HG02943 (cell line): ENCODE measurements at regions not wholly inside any gene's neighbourhood (a gene's known extent, or its start where the extent isn't known, plus 50 kb on each side); places are given as distances from the start of the nearest gene placed in this dataset.

Source experiments
- ATAC-seq: cut with Tn5 transposase; IDR thresholded peaks from one replicate; pipeline ENCODE4 v1.9.1; 2021; ENCODE audit warnings: mild to moderate bottlenecking, low read depth, moderate library complexity; ENCODE audit not compliant: unreplicated experiment

- no peak for ATAC-seq
Observed at GRCh38 chr11:127226380-127226779, 225.8 kb upstream of the KIRREL3 start.

- no peak for ATAC-seq
Observed at GRCh38 chr11:127225619-127226018, 225.0 kb upstream of the KIRREL3 start.

- ATAC-seq: no peak
Observed at GRCh38 chr11:127224276-127224675, 223.7 kb upstream of the KIRREL3 start.

- no peak for ATAC-seq
Observed at GRCh38 chr11:127223633-127224032, 223.1 kb upstream of the KIRREL3 start.

- ATAC-seq: no peak
Observed at GRCh38 chr11:127223026-127223425, 222.5 kb upstream of the KIRREL3 start.

- no peak for ATAC-seq
Observed at GRCh38 chr11:127219704-127220103, 219.1 kb upstream of the KIRREL3 start.

GRCh38 chr11:127218275-127218608 is 217.7 kb upstream of the KIRREL3 start:
- ATAC-seq: no peak

GRCh38 chr11:127217452-127218274 is 217.1 kb upstream of the KIRREL3 start:
- ATAC-seq: no peak

- ATAC-seq: no peak
Observed at GRCh38 chr11:127205688-127206217, 205.2 kb upstream of the KIRREL3 start.

GRCh38 chr11:127203490-127203889 is 202.9 kb upstream of the KIRREL3 start:
- no peak for ATAC-seq

GRCh38 chr11:127202105-127202504 is 201.5 kb upstream of the KIRREL3 start:
- no peak for ATAC-seq

GRCh38 chr11:127199306-127199801 is 198.8 kb upstream of the KIRREL3 start:
- ATAC-seq: no peak

- ATAC-seq: no peak
Observed at GRCh38 chr11:127195501-127196120, 195.0 kb upstream of the KIRREL3 start.

GRCh38 chr11:127194521-127194920 is 194.0 kb upstream of the KIRREL3 start:
- no peak for ATAC-seq

- no peak for ATAC-seq
Observed at GRCh38 chr11:127193950-127194349, 193.4 kb upstream of the KIRREL3 start.

GRCh38 chr11:127191689-127192088 is 191.1 kb upstream of the KIRREL3 start:
- ATAC-seq: no peak

- ATAC-seq: no peak
Observed at GRCh38 chr11:127191261-127191660, 190.7 kb upstream of the KIRREL3 start.

GRCh38 chr11:127182586-127183203 is 182.1 kb upstream of the KIRREL3 start:
- no peak for ATAC-seq

GRCh38 chr11:127157225-127157624 is 156.7 kb upstream of the KIRREL3 start:
- no peak for ATAC-seq

GRCh38 chr11:127149410-127149809 is 148.8 kb upstream of the KIRREL3 start:
- no peak for ATAC-seq

- no peak for ATAC-seq
Observed at GRCh38 chr11:127143251-127143650, 142.7 kb upstream of the KIRREL3 start.
